ENCODE measurements at regions not wholly inside any gene's neighbourhood (a gene's known extent, or its start where the extent isn't known, plus 50 kb on each side); places are given as distances from the start of the nearest gene placed in this dataset.

- TF ChIP-seq Cebpa-rat (IDR thresholded peaks at IDR 0.05), result no peak
- Histone ChIP-seq H3K4me2 (no peak overlapping the region), H3K27ac (no peak overlapping the region), H3K9me3 (no peaks in the 10 kb centered on the region), H3K4me1 (no peaks in the 10 kb centered on the region), H3K4me3 (no peak overlapping the region), H4K20me1 (no peaks in the 10 kb centered on the region), H3K9ac (no peak overlapping the region), H3K36me3 (no peaks in the 10 kb centered on the region), H3K27me3 (no peaks in the 10 kb centered on the region)
These were observed 2023.6 kb upstream of the CDH6 start for GRCh38 chr5:29169886-29170285.

DNA sequence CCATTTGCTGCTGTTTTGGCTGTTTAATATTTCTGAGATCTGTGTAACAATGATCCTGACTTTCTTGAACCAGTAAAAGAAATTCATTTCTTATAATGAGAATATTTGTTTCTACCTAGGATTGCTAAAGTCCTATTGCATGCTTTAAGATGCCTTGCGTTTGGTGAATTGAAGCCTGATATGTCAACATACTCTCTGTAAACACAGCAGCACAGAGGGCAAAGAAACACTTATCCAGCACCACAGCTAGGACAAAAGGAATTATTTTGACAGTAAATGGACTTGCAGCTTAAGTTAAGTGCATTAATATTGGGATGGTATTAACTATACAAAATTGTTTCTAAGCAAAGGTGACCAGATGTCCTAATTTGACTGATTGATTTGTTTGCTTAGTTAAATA is 2031.2 kb upstream of the CDH6 start:
- no peak overlapping the region for H3K4me2 ChIP-seq
- no peak overlapping the region for H3K4me3 ChIP-seq
- H3K27me3 ChIP-seq, result no peaks in the 10 kb centered on the region
- no peak overlapping the region for H3K9ac ChIP-seq
- TF ChIP-seq Cebpa-rat (IDR thresholded peaks at IDR 0.05), result no peak
- no peaks in the 10 kb centered on the region for H4K20me1 ChIP-seq
- H3K9me3 ChIP-seq, result no peaks in the 10 kb centered on the region
- H3K27ac ChIP-seq, result no peak overlapping the region
- H3K4me1 ChIP-seq, result no peaks in the 10 kb centered on the region
- H3K36me3 ChIP-seq, result no peaks in the 10 kb centered on the region

DNA sequence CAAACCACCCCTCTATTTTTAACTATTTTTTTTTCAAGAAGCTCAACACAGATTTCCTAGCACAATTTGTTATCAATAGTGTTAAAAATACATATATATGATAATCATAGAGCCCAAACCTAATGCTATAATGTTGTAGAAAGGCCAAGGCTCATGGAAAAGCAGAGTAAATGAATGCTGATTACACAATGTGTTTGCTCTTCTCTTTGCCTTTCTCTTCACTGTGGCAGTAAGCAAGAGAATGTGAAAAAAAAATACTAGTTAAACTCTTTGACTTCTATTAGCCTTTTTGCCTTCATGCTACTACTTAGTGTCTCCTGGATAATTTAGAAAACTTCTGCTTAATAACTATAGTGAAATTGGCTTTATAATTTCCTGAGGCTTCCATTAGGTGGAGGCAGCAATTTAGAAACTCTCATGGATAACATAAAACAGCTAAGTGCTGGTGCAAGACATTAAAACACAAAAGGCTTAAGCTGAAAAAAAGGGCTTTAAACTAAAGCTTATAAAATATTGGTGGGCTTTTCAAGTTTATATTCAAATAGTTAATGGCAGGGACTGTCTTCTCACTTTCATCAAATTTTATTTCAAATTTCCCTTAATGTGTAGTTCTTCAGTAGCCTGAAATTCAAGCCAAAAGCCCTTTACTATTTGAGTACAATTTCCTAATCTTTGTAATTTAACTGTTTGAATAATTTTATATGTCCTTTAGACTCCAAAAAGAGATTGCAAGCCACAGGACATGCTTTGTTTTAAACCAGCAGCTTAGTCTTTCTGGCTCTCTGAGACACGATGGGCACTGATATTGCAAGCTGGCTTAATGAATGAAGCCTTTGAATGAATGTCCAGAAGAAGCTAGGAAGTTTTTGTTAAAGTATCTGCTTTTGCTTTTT is 2031.8 kb upstream of the CDH6 start:
- H3K4me2 ChIP-seq, result no peak overlapping the region
- H3K27me3 ChIP-seq, result no peaks in the 10 kb centered on the region
- no peaks in the 10 kb centered on the region for H3K36me3 ChIP-seq
- no peak overlapping the region for H3K27ac ChIP-seq
- no peak overlapping the region for H3K9ac ChIP-seq
- H3K9me3 ChIP-seq, result no peaks in the 10 kb centered on the region
- no peak for TF ChIP-seq Cebpa-rat (IDR thresholded peaks at IDR 0.05)
- H3K4me3 ChIP-seq, result no peak overlapping the region
- no peaks in the 10 kb centered on the region for H4K20me1 ChIP-seq
- H3K4me1 ChIP-seq, result no peaks in the 10 kb centered on the region

DNA sequence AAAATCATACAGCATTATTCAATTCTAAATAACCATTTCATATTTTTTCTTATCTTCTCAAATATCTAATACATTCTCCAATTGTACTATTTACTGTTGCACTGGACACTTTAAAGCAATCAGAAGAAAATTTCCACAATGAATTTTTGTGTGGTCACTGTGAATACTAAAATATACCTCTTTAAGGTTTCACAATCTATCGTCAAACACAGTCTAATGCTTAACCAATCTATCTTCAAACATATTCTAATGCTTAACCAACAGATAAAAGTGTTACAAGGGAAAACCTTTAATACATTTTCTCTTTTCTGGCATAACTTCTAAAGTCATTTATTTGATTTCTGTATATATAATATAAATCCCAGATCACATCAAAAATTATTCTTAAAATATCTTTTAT is 2035.5 kb upstream of the CDH6 start:
- Histone ChIP-seq H3K4me2 (no peak overlapping the region), H3K9me3 (no peaks in the 10 kb centered on the region), H3K27me3 (no peaks in the 10 kb centered on the region), H3K4me1 (no peaks in the 10 kb centered on the region), H3K36me3 (no peaks in the 10 kb centered on the region), H3K9ac (no peak overlapping the region), H3K4me3 (no peak overlapping the region), H3K27ac (no peak overlapping the region), H4K20me1 (no peaks in the 10 kb centered on the region)
- no peak for TF ChIP-seq Cebpa-rat (IDR thresholded peaks at IDR 0.05)

- no peak overlapping the region for H3K4me2 ChIP-seq
- no peak for TF ChIP-seq Cebpa-rat (IDR thresholded peaks at IDR 0.05)
These were observed 2042.6 kb upstream of the CDH6 start for GRCh38 chr5:29150840-29151239.

DNA sequence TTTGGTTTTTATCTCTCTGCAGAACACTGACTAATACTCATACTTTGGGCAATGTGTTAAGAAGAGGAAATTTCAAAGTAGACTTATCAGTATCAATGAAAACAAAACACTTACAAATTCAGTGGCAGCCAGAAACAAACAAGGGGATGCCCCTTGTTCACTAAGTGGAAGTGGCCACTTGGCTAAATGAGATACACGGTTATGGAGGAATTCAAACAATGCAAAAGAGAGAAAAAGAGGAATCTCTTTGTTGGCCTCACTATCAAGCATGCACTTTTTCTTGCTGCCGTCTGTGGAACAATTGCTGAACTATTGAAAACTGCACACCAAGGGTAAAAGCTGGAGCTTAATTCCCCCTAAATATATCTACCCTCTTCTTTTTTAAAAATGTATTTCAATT is 2044.9 kb upstream of the CDH6 start:
- H3K27ac ChIP-seq, result no peak overlapping the region
- no peaks in the 10 kb centered on the region for H3K27me3 ChIP-seq

More at GRCh38 chr5:29150840-29151239, 2042.6 kb upstream of the CDH6 start:
- Histone ChIP-seq H3K27ac (no peak overlapping the region), H3K4me3 (no peak overlapping the region), H3K9ac (no peak overlapping the region), H3K27me3 (no peaks in the 10 kb centered on the region), H3K36me3 (no peaks in the 10 kb centered on the region), H4K20me1 (no peaks in the 10 kb centered on the region), H3K4me1 (no peaks in the 10 kb centered on the region), H3K9me3 (no peaks in the 10 kb centered on the region)

DNA sequence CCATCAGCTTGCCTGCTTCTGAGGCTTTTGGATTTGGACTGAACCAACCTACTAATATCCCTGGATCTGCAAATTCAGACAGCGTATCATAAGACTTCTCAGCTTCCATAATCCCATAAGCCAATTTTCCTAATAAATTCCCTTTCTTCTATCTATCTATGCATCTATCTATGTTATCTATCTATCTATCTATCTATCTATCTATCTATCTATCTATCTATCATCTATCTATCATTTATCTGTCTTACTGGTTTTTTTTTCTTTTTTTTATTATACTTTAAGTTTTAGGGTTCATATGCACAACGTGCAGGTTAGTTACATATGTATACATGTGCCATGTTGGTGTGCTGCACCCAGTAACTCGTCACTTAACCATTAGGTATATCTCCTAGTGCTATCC is 2045.4 kb upstream of the CDH6 start:
- no peaks in the 10 kb centered on the region for H3K27me3 ChIP-seq
- H4K20me1 ChIP-seq, result no peaks in the 10 kb centered on the region
- H3K4me1 ChIP-seq, result no peaks in the 10 kb centered on the region
- no peak overlapping the region for H3K27ac ChIP-seq
- no peak overlapping the region for H3K9ac ChIP-seq
- H3K4me3 ChIP-seq, result no peak overlapping the region
- no peak for TF ChIP-seq Cebpa-rat (IDR thresholded peaks at IDR 0.05)
- H3K36me3 ChIP-seq, result no peaks in the 10 kb centered on the region
- H3K4me2 ChIP-seq, result no peak overlapping the region
- H3K9me3 ChIP-seq, result no peaks in the 10 kb centered on the region

More for the DNA sequence above, 2044.9 kb upstream of the CDH6 start:
- no peaks in the 10 kb centered on the region for H3K4me1 ChIP-seq
- no peaks in the 10 kb centered on the region for H4K20me1 ChIP-seq
- no peak overlapping the region for H3K4me3 ChIP-seq
- no peaks in the 10 kb centered on the region for H3K9me3 ChIP-seq
- no peaks in the 10 kb centered on the region for H3K36me3 ChIP-seq
- no peak for TF ChIP-seq Cebpa-rat (IDR thresholded peaks at IDR 0.05)
- H3K4me2 ChIP-seq, result no peak overlapping the region
- H3K9ac ChIP-seq, result no peak overlapping the region

DNA sequence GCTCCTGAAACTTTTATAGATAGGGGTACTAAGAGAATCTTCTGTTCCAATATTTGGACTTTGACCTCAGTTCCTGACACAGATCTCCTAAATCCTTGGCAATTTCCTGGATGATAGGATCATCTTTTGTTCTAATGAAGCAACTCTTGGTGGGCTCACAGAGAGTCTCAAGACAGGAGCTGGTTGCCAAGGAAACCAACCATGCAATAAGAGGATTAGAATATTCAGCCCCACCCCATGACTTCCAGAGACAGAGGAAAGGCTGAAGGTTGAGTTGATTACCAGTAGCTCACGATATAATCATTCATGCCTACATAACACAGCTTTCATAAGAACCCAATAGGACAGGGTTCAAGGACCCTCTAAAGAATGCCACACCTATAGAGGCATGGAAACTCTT is 2050.2 kb upstream of the CDH6 start:
- Histone ChIP-seq H4K20me1 (no peaks in the 10 kb centered on the region), H3K36me3 (no peaks in the 10 kb centered on the region), H3K27ac (no peak overlapping the region), H3K4me1 (no peaks in the 10 kb centered on the region), H3K9ac (no peak overlapping the region), H3K4me3 (no peak overlapping the region), H3K9me3 (no peaks in the 10 kb centered on the region), H3K4me2 (no peak overlapping the region), H3K27me3 (no peaks in the 10 kb centered on the region)
- TF ChIP-seq Cebpa-rat (IDR thresholded peaks at IDR 0.05), result no peak

DNA sequence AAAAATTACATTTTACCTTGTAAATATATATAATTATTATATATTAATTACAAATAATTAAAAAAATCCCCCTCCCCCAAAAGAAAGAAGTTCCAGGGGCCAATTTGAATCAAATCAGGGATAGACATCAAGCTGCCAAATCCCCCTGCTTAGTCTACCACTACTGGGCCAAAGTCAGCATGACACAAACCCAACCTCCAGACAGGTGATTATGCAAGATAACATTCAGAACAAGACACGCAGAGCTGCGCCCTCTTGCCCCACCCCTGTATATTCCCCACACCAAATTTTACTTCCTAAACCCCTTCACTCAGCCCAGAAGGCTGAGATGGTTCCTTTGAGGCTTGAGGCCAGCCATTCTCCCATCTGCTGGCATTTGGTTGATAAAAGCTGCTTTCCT is 2059.1 kb upstream of the CDH6 start:
- no peak overlapping the region for H3K27ac ChIP-seq
- no peak for TF ChIP-seq Cebpa-rat (IDR thresholded peaks at IDR 0.05)
- H3K4me2 ChIP-seq, result no peak overlapping the region
- no peaks in the 10 kb centered on the region for H3K36me3 ChIP-seq
- no peaks in the 10 kb centered on the region for H3K4me1 ChIP-seq
- H3K9ac ChIP-seq, result no peak overlapping the region
- no peak overlapping the region for H3K4me3 ChIP-seq
- H3K9me3 ChIP-seq, result no peaks in the 10 kb centered on the region
- no peaks in the 10 kb centered on the region for H3K27me3 ChIP-seq
- H4K20me1 ChIP-seq, result no peaks in the 10 kb centered on the region

DNA sequence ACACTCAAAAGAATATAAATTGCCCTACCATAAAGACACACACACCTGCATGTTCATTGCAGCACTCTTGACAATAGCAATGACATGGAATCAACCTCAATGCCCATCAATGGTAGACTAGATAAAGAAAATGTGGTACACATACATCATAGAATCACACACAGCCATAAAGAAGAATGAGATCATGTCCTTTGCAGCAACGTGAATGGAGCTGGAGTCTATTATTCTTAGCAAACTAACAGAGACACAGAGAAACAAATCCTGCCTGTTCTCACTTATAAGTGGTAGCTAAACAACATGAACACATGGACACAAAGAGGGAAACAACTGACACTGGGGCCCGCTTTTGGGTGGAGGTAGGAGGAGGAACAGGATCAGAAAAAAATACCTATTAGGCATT is 2062.2 kb upstream of the CDH6 start:
- H3K4me3 ChIP-seq, result no peak overlapping the region
- H3K4me2 ChIP-seq, result no peak overlapping the region
- H3K27ac ChIP-seq, result no peak overlapping the region
- peaks cover 5% of the 10 kb centered on the region; the same call in 1 of the 2 replicates for H3K9me3 ChIP-seq
- TF ChIP-seq Cebpa-rat (IDR thresholded peaks at IDR 0.05), result no peak
- H3K27me3 ChIP-seq, result no peaks in the 10 kb centered on the region
- no peaks in the 10 kb centered on the region for H3K36me3 ChIP-seq
- no peak overlapping the region for H3K9ac ChIP-seq
- no peaks in the 10 kb centered on the region for H4K20me1 ChIP-seq
- no peaks in the 10 kb centered on the region for H3K4me1 ChIP-seq

All from BLaER1 (cell line).